ENCODE measurements at regions not wholly inside any gene's neighbourhood (a gene's known extent, or its start where the extent isn't known, plus 50 kb on each side); places are given as distances from the start of the nearest gene placed in this dataset.

- TF ChIP-seq CTCF (IDR thresholded peaks at IDR 0.05): no peak
- TF ChIP-seq EZH2 (IDR thresholded peaks at IDR 0.05; ENCODE audit: borderline replicate concordance, insufficient read depth, low read depth, low read length, poor library complexity, severe bottlenecking): no peak
Measured at GRCh38 chr5:94082405-94082804, 341.0 kb upstream of the POU5F2 start.

All from B cell (primary cell).